Thoracic aorta (tissue), 2 donors: ENCODE measurements at regions not wholly inside any gene's neighbourhood (a gene's known extent, or its start where the extent isn't known, plus 50 kb on each side); places are given as distances from the start of the nearest gene placed in this dataset.

Experiments used
- ATAC-seq: fragments of 150-250 bp; one replicate; pipeline ENCODE4 v1.8.0; 2017; ENCODE audit warnings: low read depth; ENCODE audit not compliant: insufficient number of reproducible peaks, low FRiP score
- DNase-seq: peaks from one replicate; pipeline ENCODE4 v3.0.0-alpha.2; 2020; ENCODE audit warnings: low spot score
- H3K27ac ChIP-seq, 2 donors: fragments of 200-600 bp; sonication (generic); 1 replicate in 1 of 2; 2 replicates in 1 of 2; pipeline ENCODE4 v1.5.1; 2016; ENCODE audit warnings: mild to moderate bottlenecking in 2 of 2, moderate library complexity in 2 of 2
- H3K27me3 ChIP-seq: fragments of 200-600 bp; sonication (generic); replicated peaks from 2 replicates; pipeline ENCODE4 v1.6.0; 2016; ENCODE audit warnings: mild to moderate bottlenecking; ENCODE audit not compliant: insufficient read depth
- H3K36me3 ChIP-seq: fragments of 200-600 bp; sonication (generic); one replicate; pipeline ENCODE4 v1.5.1; 2016
- H3K4me1 ChIP-seq, 2 donors: fragments of 200-600 bp; sonication (generic); 1 replicate in 1 of 2; 2 replicates in 1 of 2; pipeline versions ENCODE4 v1.5.1 to v1.6.0; 2016; ENCODE audit warnings: low read depth in 2 of 2, mild to moderate bottlenecking in 1 of 2; ENCODE audit not compliant: control insufficient read depth in 1 of 2
- H3K4me3 ChIP-seq: fragments of 200-600 bp; sonication (generic); 2 replicates; pipeline ENCODE4 v1.5.1; 2016; ENCODE audit warnings: mild to moderate bottlenecking
- H3K9me3 ChIP-seq: fragments of 200-600 bp; sonication (generic); 2 replicates; pipeline ENCODE4 v1.5.1; 2016
- TF ChIP-seq, protein P1 (sequence below): fragments of 200-600 bp; sonication (generic); IDR thresholded peaks from one replicate; pipeline ENCODE4 v1.5.1; 2019; ENCODE audit warnings: antibody characterized with exemption

DNA sequence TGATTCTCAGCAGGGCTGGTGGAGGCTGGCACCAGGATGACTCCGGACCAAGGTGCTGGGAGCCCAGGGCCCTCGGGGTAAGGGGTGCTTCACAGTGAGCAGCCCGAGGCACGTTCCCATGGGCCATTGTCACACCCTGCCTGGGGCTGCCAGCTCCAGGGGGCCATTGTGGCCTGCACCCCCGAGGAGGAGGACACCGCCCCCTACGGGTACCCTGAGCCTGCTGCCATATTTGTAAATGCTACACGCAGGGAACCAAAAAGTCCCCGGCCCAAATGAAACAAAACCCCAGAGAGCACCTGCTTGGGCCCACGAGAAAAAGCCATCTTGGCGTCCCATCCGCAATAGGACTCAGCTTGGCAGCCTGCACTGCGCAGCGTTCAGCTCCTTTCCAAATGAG, 64.7 kb upstream of the GATA5 start:
- H3K27ac ChIP-seq: no peak overlapping the region
- peaks cover 0 to 10% of the 10 kb centered on the region in 2 donors for H3K4me1 ChIP-seq
- TF ChIP-seq, protein P1, sequence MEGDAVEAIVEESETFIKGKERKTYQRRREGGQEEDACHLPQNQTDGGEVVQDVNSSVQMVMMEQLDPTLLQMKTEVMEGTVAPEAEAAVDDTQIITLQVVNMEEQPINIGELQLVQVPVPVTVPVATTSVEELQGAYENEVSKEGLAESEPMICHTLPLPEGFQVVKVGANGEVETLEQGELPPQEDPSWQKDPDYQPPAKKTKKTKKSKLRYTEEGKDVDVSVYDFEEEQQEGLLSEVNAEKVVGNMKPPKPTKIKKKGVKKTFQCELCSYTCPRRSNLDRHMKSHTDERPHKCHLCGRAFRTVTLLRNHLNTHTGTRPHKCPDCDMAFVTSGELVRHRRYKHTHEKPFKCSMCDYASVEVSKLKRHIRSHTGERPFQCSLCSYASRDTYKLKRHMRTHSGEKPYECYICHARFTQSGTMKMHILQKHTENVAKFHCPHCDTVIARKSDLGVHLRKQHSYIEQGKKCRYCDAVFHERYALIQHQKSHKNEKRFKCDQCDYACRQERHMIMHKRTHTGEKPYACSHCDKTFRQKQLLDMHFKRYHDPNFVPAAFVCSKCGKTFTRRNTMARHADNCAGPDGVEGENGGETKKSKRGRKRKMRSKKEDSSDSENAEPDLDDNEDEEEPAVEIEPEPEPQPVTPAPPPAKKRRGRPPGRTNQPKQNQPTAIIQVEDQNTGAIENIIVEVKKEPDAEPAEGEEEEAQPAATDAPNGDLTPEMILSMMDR: no peak

DNA sequence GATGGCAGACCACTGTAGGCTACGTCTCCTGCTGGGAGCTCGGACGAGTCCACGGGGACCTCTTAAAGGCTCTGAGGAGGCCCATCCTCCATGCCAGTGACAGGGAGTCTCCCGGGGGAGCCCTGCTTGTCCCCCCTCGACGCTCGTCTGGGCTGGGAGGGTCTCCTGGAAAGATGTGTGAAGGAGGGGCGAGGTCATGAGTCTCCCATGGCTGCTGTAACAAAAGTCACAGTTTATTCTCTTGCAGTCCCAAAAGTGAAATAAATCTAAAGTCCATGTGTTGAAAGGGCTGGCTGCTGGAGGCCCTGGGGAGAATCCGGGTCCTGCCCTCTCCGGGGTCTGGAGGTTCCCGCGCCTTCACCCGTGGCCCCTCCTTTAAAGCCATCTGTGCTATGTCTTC, 67.1 kb upstream of the GATA5 start:
- H3K27me3 ChIP-seq: no peaks in the 10 kb centered on the region
- no peak overlapping the region for H3K4me3 ChIP-seq
- H3K9me3 ChIP-seq: no peaks in the 10 kb centered on the region
- peaks cover 0 to 10% of the 10 kb centered on the region in 2 donors for H3K4me1 ChIP-seq
- DNase-seq (no peak), ATAC-seq (no peak)
- H3K36me3 ChIP-seq: no peaks in the 10 kb centered on the region
- no peak overlapping the region for H3K27ac ChIP-seq
- TF ChIP-seq, protein P1: no peak

More for the DNA sequence above, 64.7 kb upstream of the GATA5 start:
- Histone ChIP-seq H3K27me3 (no peaks in the 10 kb centered on the region), H3K9me3 (no peaks in the 10 kb centered on the region), H3K36me3 (no peaks in the 10 kb centered on the region), H3K4me3 (no peak overlapping the region)
- DNase-seq (no peak), ATAC-seq (no peak)

DNA sequence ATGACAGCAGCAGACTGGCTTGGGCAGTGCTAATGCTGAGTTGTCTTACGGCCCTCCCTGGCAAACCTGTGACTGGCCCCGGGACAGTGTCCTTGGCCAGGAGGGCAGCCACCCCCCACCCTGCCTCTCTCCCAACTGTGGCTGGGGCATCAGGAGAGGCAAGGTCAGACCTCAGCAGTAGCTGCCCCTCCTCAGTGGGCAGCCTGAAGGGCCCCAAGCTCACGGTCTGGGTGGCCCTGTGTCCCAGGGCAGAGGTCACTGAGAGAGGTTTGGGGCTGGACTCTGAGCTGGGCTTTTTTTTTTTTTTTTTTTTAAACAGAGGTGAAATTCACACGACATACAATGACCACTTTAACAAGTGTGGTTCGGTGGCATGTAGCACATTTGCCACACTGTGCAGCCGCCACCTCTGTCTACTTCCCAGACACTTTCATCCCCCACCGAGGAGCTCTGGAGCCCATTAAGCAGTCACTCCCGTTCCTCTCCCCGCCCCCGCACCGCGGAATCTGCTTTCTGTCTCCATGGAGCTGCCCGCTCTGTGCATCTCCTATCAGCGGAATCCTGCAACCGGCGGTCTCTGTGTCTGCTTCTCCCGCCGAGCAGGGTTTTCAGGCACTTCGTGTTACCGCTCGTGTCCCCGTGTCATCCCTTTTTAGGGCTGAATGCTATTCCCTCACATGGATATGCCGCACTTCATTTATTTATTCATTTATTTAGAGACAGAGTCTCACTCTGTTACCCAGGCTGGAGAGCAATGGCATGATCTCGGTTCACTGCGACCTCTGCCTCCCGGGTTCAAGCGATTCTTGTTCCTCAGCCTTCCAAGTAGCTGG, 67.9 kb upstream of the GATA5 start:
- no peak for ATAC-seq
- H3K4me1 ChIP-seq: peaks cover 0 to 10% of the 10 kb centered on the region in 2 donors
- no peaks in the 10 kb centered on the region for H3K27me3 ChIP-seq
- no peak overlapping the region for H3K4me3 ChIP-seq
- DNase-seq: no peak
- H3K36me3 ChIP-seq: no peaks in the 10 kb centered on the region
- TF ChIP-seq, protein P1: no peak
- no peaks in the 10 kb centered on the region for H3K9me3 ChIP-seq
- no peak overlapping the region for H3K27ac ChIP-seq

DNA sequence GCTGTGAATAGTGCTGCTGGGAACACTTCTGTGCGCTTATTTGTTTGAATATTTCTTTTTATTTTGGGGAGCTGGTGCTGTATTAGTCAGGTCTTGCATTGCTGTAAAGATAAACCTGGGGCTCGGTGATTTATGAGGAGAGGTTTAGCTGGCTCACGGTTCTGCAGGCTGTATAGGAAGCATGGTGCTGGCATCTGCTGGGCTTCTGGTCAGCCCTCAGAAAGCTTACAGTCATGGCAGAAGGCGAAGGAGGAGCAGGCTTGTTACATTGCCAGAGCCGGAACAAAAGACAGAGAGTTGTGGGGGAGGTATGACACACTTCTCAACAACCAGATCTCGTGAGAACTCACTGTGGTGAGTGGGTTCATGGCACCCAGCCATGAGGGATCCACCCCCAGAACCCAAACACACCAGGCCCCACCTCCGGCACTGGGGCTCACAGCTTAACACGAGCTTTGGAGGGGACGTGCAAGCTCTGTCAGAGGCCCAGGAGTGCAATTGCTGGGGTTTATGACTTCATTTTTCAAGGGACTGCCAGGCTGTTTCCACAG, 68.8 kb upstream of the GATA5 start:
- DNase-seq: no peak
- Histone ChIP-seq H3K27me3 (no peaks in the 10 kb centered on the region), H3K27ac (no peak overlapping the region), H3K4me3 (no peak overlapping the region), H3K9me3 (no peaks in the 10 kb centered on the region), H3K4me1 (peaks cover 2 to 10% of the 10 kb centered on the region in 2 donors), H3K36me3 (no peaks in the 10 kb centered on the region)
- TF ChIP-seq, protein P1: no peak
- ATAC-seq: no peak

DNA sequence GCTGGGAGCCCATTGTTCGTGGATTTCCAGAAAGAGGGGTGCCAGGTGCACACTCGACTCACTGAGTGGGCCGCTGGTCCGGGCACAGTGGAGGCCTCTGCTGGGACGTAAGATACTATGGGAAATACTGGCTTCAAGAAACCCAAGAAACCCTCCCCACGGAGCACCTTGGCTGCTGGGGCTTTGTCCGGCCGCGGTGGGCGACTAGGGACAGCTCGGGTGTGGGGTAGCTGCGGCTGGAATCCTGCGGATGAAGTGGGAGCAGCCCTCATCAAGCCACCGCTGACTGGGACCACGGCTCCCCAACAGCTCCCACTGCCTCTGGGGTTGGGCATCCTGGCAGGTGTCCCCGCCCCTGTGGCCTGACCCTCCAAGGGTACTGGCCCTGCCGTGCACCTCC, 69.5 kb upstream of the GATA5 start:
- no peaks in the 10 kb centered on the region for H3K27me3 ChIP-seq
- TF ChIP-seq, protein P1: no peak
- no peaks in the 10 kb centered on the region for H3K36me3 ChIP-seq
- H3K4me3 ChIP-seq: no peak overlapping the region
- H3K27ac ChIP-seq: no peak overlapping the region
- ATAC-seq (no peak), DNase-seq (no peak)
- H3K9me3 ChIP-seq: no peaks in the 10 kb centered on the region
- peaks cover 6 to 9% of the 10 kb centered on the region in 2 donors for H3K4me1 ChIP-seq
